Umbilical cord (tissue), 1 donor: ENCODE measurements at regions not wholly inside any gene's neighbourhood (a gene's known extent, or its start where the extent isn't known, plus 50 kb on each side); places are given as distances from the start of the nearest gene placed in this dataset.

Experiments used
- DNase-seq: peaks from one replicate; pipeline ENCODE4 v3.0.0-alpha.2; 2015; ENCODE audit warnings: low spot score

DNA sequence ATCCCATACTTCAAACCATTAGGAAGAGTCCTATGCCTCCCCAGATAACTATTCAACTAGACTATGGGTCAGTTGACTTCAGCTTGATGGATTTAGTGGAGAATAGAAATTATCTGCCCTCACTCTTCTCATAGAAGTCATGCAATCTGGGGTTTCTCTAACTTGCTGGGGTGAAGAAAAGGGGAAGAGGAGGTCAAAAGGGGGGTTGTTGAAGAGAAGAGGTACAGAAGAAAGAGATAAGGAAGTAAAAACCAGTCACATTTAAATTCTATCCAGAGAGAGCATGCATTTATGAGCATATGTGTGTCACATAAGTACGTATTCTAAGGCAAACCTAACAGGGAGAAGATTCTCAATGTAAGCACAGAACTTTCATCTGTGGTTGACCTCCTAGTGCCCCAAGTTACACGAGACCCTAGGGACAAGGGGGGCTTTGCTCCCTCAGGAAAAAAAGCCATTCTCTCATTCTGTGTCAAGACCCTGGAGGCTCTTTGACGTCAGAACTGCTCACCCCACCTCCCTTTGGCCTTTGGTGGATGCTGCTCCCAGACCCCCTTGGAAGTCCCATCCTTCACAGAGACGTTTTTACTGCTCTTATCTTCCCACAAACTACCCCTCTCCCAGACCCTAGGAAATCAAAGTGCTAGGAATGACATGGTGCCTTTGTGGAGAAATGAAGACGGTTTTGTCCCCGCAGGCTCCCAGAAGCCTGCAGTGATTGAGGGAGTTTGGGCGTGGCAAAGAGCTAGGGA, 236.8 kb upstream of the TNP1 start:
- DNase-seq: peak; percentile 23

DNA sequence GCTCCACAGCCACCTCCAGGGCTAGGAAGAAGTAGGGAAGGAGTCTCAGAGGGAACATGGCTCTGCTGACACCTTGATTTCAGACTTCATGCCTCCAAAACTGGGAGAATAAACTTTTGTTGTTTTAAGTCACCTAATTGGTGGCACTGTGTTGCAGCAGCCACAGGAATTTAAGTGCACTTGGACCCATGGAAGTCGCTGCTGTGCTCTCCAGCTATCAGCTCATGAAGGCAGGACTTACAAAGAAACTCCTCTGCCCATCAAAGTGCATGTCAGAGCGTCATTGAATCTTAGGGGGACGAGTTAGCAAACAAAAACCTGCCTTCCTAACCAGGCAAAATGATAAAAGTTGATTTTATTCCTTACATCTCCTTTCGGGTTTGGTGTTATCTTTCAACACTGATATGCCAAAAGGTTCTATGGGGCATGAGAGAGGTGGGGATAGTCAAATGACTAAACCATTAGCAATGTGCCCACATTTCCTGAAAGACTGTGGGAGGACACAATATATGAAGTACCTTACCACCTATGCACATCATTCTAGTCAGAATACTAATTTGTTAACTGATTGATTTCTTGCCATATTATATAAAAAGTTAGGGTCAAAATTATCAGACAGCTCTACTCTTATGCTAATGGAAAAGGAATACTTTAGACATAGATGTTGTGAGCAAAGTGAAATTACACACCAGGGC, 235.8 kb upstream of the TNP1 start:
- DNase-seq: no peak

GRCh38 chr2:217092710-217093379, 233.0 kb upstream of the TNP1 start:
- DNase-seq: no peak

- no peak for DNase-seq
Observed at GRCh38 chr2:217091531-217091930, 231.7 kb upstream of the TNP1 start.

DNA sequence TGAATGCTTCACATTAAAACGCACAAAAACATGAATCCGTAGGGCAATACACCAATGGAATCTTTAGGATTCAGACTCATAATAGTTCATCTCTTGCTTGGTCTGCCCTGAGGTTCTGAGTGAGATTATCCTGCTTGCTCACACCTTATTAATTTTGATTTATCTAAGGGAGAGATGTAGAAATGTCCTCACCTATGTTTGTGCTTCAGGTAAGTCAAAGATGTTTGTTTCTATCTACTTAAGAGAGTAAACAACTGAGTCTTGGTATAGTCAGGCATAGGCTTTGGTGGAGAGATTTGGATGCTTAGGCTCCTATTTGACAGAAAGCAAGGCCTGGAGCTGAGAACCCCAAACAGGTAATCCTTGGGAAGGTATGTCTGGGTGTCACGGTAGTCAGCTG, 231.0 kb upstream of the TNP1 start:
- DNase-seq: no peak

DNA sequence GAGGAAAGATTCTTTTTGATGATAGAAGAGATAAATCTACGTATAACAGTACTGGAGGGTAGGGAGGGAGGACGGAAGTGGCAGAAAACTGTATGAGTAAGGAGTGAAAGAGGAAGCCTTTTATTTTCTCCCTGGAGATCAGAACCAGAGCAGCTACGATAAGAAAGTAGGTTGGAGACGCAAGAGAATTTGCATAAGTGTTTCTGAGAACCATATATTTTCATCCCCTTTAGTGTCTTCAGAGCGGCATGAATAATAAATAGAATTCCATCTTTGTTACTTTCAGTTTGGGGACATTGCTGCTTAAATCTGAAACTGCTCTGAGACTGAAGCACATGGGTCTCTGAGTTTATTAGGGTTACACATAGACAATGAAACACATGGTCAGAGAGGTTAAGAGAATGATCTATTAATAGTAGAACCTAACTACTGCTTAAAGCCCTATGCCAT, 230.2 kb upstream of the TNP1 start:
- peak; percentile 64 for DNase-seq

DNA sequence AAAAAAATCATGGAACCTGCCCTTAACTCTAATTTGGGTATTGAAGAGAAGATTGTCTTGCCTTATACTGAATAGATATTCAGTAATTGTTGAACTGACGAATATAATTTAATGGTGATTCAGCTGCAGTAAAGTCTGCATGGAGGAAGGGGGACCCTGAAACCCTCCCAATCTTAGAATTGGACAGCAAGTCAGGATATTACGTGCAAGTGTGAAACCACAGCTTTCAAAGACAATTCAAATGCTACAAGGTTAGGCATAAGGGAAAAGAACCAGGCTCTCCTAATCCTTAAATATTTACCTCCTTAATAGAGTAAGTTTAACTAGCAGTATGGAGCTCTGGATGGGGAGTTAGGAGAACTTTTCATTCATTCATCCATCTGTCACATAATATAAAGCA, 226.9 kb upstream of the TNP1 start:
- DNase-seq: no peak

- DNase-seq: no peak
Observed at GRCh38 chr2:217086038-217086522, 226.2 kb upstream of the TNP1 start.

DNA sequence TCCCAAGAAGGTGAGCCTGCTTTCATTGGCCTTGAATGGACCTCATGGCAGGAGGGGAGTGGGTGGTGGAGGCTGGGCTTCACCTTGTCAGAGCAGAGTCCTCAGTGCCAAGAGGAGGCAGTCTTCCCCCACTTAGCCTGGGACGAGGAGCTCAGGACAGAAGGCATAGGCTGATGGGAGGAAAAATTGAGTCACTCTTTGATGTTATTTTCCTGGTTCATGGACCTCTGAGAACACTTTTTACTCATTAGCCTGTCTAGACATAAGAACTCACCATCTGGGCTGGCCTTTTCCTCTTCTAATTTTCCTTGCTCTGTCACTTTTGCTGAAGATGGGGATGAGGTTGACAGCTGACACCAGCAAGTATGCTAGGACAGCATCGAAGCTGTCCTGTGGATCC, 225.7 kb upstream of the TNP1 start:
- DNase-seq: no peak

DNA sequence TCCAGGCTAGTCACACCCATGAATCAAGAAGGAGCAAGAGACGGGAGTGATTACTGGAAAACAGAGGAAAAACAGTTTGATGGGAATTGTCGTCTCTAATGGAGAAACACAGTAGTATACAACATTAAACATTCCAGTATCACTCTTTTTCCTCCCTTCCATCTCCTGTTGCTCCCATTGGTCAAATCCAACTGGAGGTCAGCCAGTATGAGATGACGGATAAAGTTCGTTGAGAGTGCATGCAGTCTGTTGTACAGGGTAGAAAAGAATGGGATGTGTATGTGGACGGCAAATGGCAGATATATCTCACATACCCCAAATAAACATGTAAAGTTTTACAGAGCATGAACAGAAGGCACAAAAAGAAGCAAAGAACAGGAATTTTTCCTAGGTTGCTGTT, 221.9 kb upstream of the TNP1 start:
- DNase-seq: no peak

- no peak for DNase-seq
Observed at GRCh38 chr2:217079165-217079564, 219.3 kb upstream of the TNP1 start.

DNA sequence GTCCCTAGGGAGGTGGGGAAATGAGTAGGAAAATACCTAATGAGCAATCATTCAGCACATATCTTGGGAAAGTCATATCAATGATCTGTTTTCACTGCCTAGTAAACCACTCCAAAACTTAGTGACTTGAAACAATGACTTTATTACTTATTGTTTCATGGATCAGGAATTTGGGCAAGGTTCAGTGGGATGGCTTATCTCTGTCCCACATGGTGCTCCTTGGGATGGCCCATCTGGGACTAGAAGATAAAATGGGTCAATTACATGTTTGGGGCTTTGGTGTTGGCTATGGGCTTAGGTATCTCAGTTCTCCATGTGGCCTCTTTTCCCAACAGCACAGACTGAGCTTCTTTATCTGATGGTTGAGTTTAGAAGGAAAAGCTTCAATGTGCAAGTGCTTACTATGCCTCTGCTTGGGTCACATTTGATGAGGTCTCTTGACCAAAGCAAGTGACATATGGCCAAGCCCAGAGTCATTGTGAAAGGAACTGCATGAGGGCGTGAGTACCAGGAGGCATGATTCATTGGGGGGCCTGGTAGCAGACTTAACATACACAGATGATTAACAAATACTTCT, 218.1 kb upstream of the TNP1 start:
- DNase-seq: no peak

DNA sequence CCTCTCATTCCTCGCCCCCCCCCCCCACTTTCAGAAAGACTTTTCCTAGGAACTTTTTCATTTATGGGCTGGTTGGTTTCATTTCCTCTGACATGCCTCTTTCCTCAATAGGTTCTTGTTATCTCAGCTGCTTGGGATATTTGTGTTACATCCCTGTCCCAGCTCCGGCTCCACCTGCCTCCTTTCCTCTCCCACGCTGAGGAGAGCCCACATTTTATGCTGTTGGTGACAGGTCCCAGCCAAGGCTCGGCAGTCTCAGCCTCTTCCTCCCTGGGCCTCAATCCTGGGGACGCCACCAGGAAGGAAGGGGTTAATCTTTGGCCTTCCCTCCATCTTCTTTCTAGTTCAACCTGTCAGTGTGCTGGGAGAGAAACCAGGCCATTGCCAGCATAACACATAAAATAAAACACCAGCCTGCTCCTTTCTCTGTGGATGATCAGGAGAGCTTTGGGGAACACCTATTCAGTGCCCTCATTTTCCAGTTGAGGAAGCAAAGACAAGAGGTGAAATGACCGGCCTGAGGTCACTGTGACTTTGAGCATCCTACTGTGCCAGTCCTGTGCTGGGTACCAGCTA, 216.9 kb upstream of the TNP1 start:
- no peak for DNase-seq

- no peak for DNase-seq
Observed at GRCh38 chr2:217076058-217076435, 216.2 kb upstream of the TNP1 start.

GRCh38 chr2:217075268-217076057, 215.6 kb upstream of the TNP1 start:
- DNase-seq: peak; percentile 94

DNA sequence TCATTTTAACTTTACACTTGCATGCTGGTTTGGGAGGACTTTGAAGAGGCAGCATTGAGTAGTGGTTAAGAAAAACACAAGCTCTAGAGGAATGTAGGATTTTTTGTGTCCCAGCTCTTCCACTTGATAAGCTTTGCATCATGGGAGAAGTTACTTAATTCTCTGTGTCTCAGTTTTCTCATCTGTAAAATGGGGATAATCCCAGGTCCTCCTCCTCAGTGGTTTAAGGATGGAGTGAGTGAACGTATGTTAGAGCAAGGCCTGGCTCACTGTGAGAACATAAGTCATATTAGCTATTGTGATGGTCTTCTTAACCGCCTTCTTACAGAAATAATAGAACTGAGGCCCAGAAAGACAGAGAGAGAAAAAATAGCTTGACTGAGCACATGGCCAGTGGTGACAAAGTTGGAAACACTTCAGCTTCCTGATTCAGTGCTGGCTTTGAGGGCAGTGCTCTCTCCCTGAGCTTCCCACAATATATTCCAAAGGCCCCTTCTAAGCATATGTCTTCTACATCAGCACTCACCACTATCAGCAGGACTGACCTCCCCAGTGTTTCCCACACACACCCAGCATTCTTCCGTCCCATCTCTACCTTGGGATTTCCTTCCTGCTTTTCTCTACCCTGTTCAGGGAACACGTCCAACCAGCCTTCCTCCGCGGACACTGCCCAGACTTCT, 214.9 kb upstream of the TNP1 start:
- no peak for DNase-seq

GRCh38 chr2:217071416-217071815, 211.6 kb upstream of the TNP1 start:
- no peak for DNase-seq

GRCh38 chr2:217070611-217071010, 210.7 kb upstream of the TNP1 start:
- DNase-seq: no peak

- DNase-seq: peak; percentile 42
Observed at GRCh38 chr2:217070043-217070430, 210.2 kb upstream of the TNP1 start.

DNA sequence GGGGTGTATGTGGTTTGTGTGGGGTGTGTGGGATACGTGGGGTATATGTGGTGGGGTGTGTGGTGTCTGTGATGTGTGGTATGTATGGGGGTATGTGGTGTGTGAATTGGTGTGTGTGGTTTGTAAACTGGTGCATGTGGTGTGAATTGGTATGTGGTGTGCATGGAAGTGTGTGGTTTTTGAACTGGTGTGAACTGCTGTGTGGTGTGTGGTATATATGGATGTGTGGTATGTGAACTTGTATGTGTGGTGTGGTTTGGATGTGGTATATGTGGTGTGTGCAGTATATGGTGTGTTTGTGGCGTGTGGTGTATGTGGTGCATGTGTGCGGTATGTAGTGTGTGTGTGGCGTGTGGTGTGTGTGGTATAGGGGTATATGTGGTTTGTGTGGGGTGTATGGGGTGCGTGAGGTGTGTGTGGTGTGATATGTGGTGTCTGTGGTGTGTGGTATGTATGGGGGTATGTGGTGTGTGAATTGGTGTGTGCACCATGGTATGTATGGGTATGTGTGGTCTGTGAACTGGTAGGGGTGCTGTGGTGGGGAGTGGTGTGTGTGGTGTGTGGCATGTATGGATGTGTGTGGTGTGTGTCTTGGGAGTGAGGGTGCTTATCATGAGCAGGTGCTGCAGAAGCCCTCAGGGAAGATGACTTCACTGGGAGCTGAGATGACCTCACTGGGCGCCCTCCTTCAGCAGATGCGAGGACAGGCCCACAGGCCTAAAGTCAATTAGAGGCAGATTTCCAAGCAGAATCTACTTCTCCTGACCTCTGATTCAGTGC, 209.6 kb upstream of the TNP1 start:
- no peak for DNase-seq
